GM12878 (cell line): ENCODE measurements at regions not wholly inside any gene's neighbourhood (a gene's known extent, or its start where the extent isn't known, plus 50 kb on each side); places are given as distances from the start of the nearest gene placed in this dataset.

ENCODE experiments used
- ATAC-seq: fragments of 200-7000 bp; cut with Tn5 transposase; 3 replicates; pipeline ENCODE4 v1.9.1; 2020; ENCODE audit warnings: mild to moderate bottlenecking, moderate library complexity
- BruUV-seq: library from RNA; stranded (reverse); fragments of 400-500 nt; replicated peaks from 2 replicates; lab custom pipeline; 2021; lab: Mats Ljungman, UMichigan
- CTCF ChIA-PET: fragments of 300-600 bp; sonication (Branson Sonifier 250); formaldehyde crosslinking; extraction: SDS; loops from one replicate; lab custom pipeline; 2021; ENCODE audit warnings: inconsistent platforms; lab: Yijun Ruan, JAX
- POLR2A ChIA-PET: fragments of 350-600 bp; formaldehyde crosslinking; extraction: SDS; loops from one replicate; lab custom pipeline; 2021; ENCODE audit warnings: inconsistent platforms; lab: Charles Lee
- RAD21 ChIA-PET: fragments of 300-600 bp; sonication (Branson Sonifier 250); formaldehyde crosslinking; loops from one replicate; lab custom pipeline; 2023; ENCODE audit warnings: antibody characterized with exemption; ENCODE audit not compliant: unreplicated experiment; lab: Charles Lee
- SMC1A ChIA-PET: fragments of 300-600 bp; sonication (Branson Sonifier 250); formaldehyde crosslinking; loops from one replicate; lab custom pipeline; 2023; ENCODE audit not compliant: unreplicated experiment, uncharacterized antibody; lab: Charles Lee
- DNase-seq: peaks from one replicate; pipeline ENCODE4 v3.0.0-alpha.2; 2011; ENCODE audit warnings: low read depth, low spot score
- FAIRE-seq: peaks from 3 replicates; lab custom pipeline; 2011; peaks lifted over from hg19 to GRCh38; lab: Jason Lieb, UNC
- H2AFZ ChIP-seq: 2 replicates; pipeline ENCODE4 v1.6.0; 2011; ENCODE audit warnings: low read depth, low read length, control low read depth; ENCODE audit not compliant: control insufficient read depth
- H3K27ac ChIP-seq: 2 replicates; pipeline ENCODE4 v1.5.1; 2011; ENCODE audit warnings: control low read depth; ENCODE audit not compliant: control insufficient read depth, insufficient read depth
- H3K27me3 ChIP-seq, 2 experiments: replicated peaks in 1 of 2; 2 replicates each; pipeline versions ENCODE4 v1.6.0 to v1.6.1; 2011; ENCODE audit warnings: low read length in 1 of 2; ENCODE audit not compliant: control insufficient read depth in 2 of 2, insufficient read depth in 2 of 2
- H3K36me3 ChIP-seq, 2 experiments: 2 replicates each; pipeline ENCODE4 v1.5.1; 2011; ENCODE audit warnings: low read length in 1 of 2; ENCODE audit not compliant: control insufficient read depth in 2 of 2, insufficient read depth in 2 of 2
- H3K4me1 ChIP-seq: 2 replicates; pipeline ENCODE4 v1.6.1; 2011; ENCODE audit warnings: mild to moderate bottlenecking, low read length, moderate library complexity, mixed read lengths; ENCODE audit not compliant: control insufficient read depth, insufficient read depth
- H3K4me2 ChIP-seq: 2 replicates; pipeline ENCODE4 v1.6.0; 2011; ENCODE audit warnings: control low read depth; ENCODE audit not compliant: control insufficient read depth, insufficient read depth
- H3K4me3 ChIP-seq: fragments of 200-600 bp; sonication (generic); 2 replicates; pipeline ENCODE4 v1.5.1; 2016
- H3K79me2 ChIP-seq: 2 replicates; pipeline ENCODE4 v1.6.0; 2011; ENCODE audit warnings: low read length; ENCODE audit not compliant: control insufficient read depth, insufficient read depth
- H3K9ac ChIP-seq: 2 replicates; pipeline ENCODE4 v1.8.0; 2011; ENCODE audit warnings: low read length, control low read depth, mixed read lengths; ENCODE audit not compliant: control insufficient read depth, insufficient read depth
- H3K9me3 ChIP-seq: replicated peaks from 3 replicates; pipeline ENCODE4 v1.5.1; 2011; ENCODE audit warnings: mild to moderate bottlenecking, low read length; ENCODE audit not compliant: control insufficient read depth, insufficient read depth
- H4K20me1 ChIP-seq: 2 replicates; pipeline ENCODE4 v1.6.0; 2011; ENCODE audit not compliant: control insufficient read depth, insufficient read depth
- BACH1 ChIP-seq: fragments of 450-650 bp; IDR thresholded peaks from 2 replicates; pipeline ENCODE4 v1.6.1; 2017; ENCODE audit warnings: mild to moderate bottlenecking, borderline replicate concordance
- CBX3 ChIP-seq: fragments of 200-600 bp; sonication (generic); IDR thresholded peaks from 2 replicates; pipeline ENCODE4 v1.6.1; 2016; ENCODE audit warnings: low read depth, borderline replicate concordance
- CBX5 ChIP-seq: sonication (generic); IDR thresholded peaks from 2 replicates; pipeline ENCODE4 v1.6.1; 2016; ENCODE audit warnings: low read depth, moderate library complexity, mild to moderate bottlenecking, inconsistent platforms
- CREM ChIP-seq: IDR thresholded peaks from 2 replicates; pipeline ENCODE4 v1.6.1; 2014; ENCODE audit warnings: antibody characterized with exemption, low read depth
- FOXM1 ChIP-seq: IDR thresholded peaks from 2 replicates; pipeline ENCODE4 v1.6.1; 2012; ENCODE audit warnings: low read depth, mild to moderate bottlenecking, inconsistent platforms, low read length, moderate library complexity
- KLF5 ChIP-seq: fragments of 450-650 bp; IDR thresholded peaks from 2 replicates; pipeline ENCODE4 v1.6.1; 2014; ENCODE audit warnings: mild to moderate bottlenecking; ENCODE audit not compliant: partially characterized antibody
- NBN ChIP-seq: fragments of 450-650 bp; IDR thresholded peaks from 2 replicates; pipeline ENCODE4 v1.6.1; 2016
- PAX8 ChIP-seq: fragments of 450-650 bp; IDR thresholded peaks from 2 replicates; pipeline ENCODE4 v1.6.1; 2017; ENCODE audit warnings: mild to moderate bottlenecking, moderate library complexity
- RELA ChIP-seq: fragments of 450-650 bp; IDR thresholded peaks from 2 replicates; pipeline ENCODE4 v1.8.0; 2014; ENCODE audit warnings: borderline replicate concordance; ENCODE audit not compliant: partially characterized antibody
- STAT3 ChIP-seq: IDR thresholded peaks from 2 replicates; pipeline ENCODE4 v1.6.1; 2011; ENCODE audit warnings: low read depth, low read length, improper control_type of control experiment
- TARDBP ChIP-seq: IDR thresholded peaks from 2 replicates; pipeline ENCODE4 v1.6.1; 2016; ENCODE audit warnings: borderline replicate concordance
- TCF12 ChIP-seq: IDR thresholded peaks from 2 replicates; pipeline ENCODE4 v1.6.1; 2011; ENCODE audit warnings: low read depth, mild to moderate bottlenecking, low read length
- ZNF274 ChIP-seq: IDR thresholded peaks from one replicate; pipeline ENCODE4 v1.8.0; 2011; ENCODE audit not compliant: insufficient read length, insufficient read depth
- ZSCAN29 ChIP-seq: fragments of 450-650 bp; IDR thresholded peaks from 2 replicates; pipeline ENCODE4 v1.6.1; 2017; ENCODE audit warnings: mild to moderate bottlenecking, moderate library complexity
- WGBS: methylation state at CpG from one replicate; pipeline ENCODE4 v1.1.6; 2016; ENCODE audit warnings: low lambda C conversion rate; ENCODE audit not compliant: insufficient replicate concordance, insufficient coverage; ENCODE audit errors: missing lambda C conversion rate; 5-methylcytosine and 5-hydroxymethylcytosine counted together
- in situ Hi-C: fragments of 300-500 bp; cut with MboI; formaldehyde crosslinking; loops from 9 replicates; pipeline ENCODE4 v1.14.3; 2018; ENCODE audit warnings: mixed read lengths
- intact Hi-C: fragments of 100-400 bp; cut with micrococcal nuclease; formaldehyde crosslinking; loops from one replicate; pipeline ENCODE4 v1.14.2; 2022; ENCODE audit not compliant: unreplicated experiment
- TF ChIP-seq, protein P1 (sequence below): IDR thresholded peaks from 2 replicates; pipeline ENCODE4 v1.6.1; 2012; ENCODE audit warnings: mild to moderate bottlenecking, low read depth, low read length
- TF ChIP-seq, protein P2 (sequence below): fragments of 450-650 bp; IDR thresholded peaks from 2 replicates; pipeline ENCODE4 v1.6.1; 2016; ENCODE audit warnings: mild to moderate bottlenecking

DNA sequence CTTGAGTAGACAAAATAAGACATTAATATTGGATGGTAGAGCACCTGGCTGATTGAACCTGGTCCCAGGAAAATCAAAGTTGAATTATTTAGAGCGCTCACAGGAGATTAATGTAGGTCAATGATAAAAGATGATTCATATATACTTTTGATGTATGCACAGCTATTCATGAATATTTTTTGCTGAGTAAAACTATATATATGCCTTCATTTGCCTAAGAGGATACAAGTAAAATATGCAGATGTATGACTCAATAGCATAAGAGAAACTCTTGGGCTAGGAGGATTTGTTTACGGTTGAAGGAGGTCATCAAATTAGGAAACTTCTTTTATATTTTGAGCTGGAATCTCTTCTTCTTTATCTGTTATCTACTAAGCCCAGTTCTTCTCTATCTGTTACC is 202.7 kb upstream of the HS3ST1 start:
- POLR2A ChIA-PET, result no interaction called here
- no peak for ATAC-seq
- Histone ChIP-seq H2AFZ (no peak overlapping the region), H3K9me3 (no peaks in the 10 kb centered on the region), H3K4me2 (no peak overlapping the region), H3K27ac (no peak overlapping the region), H3K4me1 (no peaks in the 10 kb centered on the region), H3K9ac (no peak overlapping the region), H3K36me3 (no peaks in the 10 kb centered on the region), H3K4me3 (no peak overlapping the region), H4K20me1 (no peaks in the 10 kb centered on the region), H3K27me3 (no peaks in the 10 kb centered on the region), H3K79me2 (no peaks in the 10 kb centered on the region)
- no peak for DNase-seq
- no TSS peak for BruUV-seq
- CTCF ChIA-PET, result no interaction called here
- TF ChIP-seq CBX5, result no peak
- no peak for TF ChIP-seq KLF5
- TF ChIP-seq FOXM1, result no peak
- no peak for TF ChIP-seq NBN
- TF ChIP-seq, protein P1, sequence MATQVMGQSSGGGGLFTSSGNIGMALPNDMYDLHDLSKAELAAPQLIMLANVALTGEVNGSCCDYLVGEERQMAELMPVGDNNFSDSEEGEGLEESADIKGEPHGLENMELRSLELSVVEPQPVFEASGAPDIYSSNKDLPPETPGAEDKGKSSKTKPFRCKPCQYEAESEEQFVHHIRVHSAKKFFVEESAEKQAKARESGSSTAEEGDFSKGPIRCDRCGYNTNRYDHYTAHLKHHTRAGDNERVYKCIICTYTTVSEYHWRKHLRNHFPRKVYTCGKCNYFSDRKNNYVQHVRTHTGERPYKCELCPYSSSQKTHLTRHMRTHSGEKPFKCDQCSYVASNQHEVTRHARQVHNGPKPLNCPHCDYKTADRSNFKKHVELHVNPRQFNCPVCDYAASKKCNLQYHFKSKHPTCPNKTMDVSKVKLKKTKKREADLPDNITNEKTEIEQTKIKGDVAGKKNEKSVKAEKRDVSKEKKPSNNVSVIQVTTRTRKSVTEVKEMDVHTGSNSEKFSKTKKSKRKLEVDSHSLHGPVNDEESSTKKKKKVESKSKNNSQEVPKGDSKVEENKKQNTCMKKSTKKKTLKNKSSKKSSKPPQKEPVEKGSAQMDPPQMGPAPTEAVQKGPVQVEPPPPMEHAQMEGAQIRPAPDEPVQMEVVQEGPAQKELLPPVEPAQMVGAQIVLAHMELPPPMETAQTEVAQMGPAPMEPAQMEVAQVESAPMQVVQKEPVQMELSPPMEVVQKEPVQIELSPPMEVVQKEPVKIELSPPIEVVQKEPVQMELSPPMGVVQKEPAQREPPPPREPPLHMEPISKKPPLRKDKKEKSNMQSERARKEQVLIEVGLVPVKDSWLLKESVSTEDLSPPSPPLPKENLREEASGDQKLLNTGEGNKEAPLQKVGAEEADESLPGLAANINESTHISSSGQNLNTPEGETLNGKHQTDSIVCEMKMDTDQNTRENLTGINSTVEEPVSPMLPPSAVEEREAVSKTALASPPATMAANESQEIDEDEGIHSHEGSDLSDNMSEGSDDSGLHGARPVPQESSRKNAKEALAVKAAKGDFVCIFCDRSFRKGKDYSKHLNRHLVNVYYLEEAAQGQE, result no peak
- no peak for TF ChIP-seq CBX3
- TF ChIP-seq BACH1, result no peak
- no peak for TF ChIP-seq TARDBP
- TF ChIP-seq RELA, result no peak
- no peak for TF ChIP-seq CREM
- TF ChIP-seq ZNF274, result no peak
- no peak for TF ChIP-seq STAT3
- TF ChIP-seq ZSCAN29, result no peak
- no peak for TF ChIP-seq TCF12
- no peak for TF ChIP-seq PAX8
- TF ChIP-seq, protein P2, sequence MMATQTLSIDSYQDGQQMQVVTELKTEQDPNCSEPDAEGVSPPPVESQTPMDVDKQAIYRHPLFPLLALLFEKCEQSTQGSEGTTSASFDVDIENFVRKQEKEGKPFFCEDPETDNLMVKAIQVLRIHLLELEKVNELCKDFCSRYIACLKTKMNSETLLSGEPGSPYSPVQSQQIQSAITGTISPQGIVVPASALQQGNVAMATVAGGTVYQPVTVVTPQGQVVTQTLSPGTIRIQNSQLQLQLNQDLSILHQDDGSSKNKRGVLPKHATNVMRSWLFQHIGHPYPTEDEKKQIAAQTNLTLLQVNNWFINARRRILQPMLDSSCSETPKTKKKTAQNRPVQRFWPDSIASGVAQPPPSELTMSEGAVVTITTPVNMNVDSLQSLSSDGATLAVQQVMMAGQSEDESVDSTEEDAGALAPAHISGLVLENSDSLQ, result no peak
- SMC1A ChIA-PET, result interaction anchor here (0.7 to 1.3 kb wide), 2 partner anchors 8 to 13 kb away, joined by 3 read pairs; no protein-coding TSS in a partner anchor
- RAD21 ChIA-PET, result no interaction called here
- FAIRE-seq, result no peak
- 42% methylated on average over 2 of the region's 2 CpGs for WGBS
- in situ Hi-C loops, result no loop called here
- intact Hi-C loops, result no loop called here
